ENCODE measurements at regions not wholly inside any gene's neighbourhood (a gene's known extent, or its start where the extent isn't known, plus 50 kb on each side); places are given as distances from the start of the nearest gene placed in this dataset.

DNA sequence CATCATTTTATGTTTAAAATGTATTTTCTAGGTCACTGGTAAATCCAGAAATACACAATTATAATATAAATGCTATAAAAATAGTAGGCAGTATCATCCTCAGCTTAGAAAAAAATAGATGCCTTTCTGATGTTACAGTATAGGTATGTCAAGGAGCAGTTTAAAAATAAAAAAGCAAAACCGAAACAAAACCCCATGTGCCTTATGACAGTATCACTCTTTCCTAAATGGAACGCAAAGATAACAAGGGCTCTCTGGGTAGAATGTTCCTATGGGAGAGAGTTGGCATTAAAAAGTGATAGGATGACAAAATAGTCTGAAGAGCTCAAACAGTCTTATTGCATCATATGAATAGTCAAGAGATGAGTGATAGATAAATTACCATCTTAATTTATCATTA, 172.1 kb downstream of the DSC3 start:
- Histone ChIP-seq H3K23me2 (ENCODE audit: insufficient read length, low read depth, low read length, poor library complexity, severe bottlenecking) (no peaks in the 10 kb centered on the region), H3K4me2 (ENCODE audit: insufficient read depth, insufficient read length, low read length) (no peak overlapping the region), H3K4me1 (ENCODE audit: insufficient read depth, low read length) (no peaks in the 10 kb centered on the region; the same call in 1 of the 2 replicates), H2BK20ac (ENCODE audit: low read depth, low read length, poor library complexity, severe bottlenecking) (no peak overlapping the region), H3K9ac (ENCODE audit: extremely low read depth, insufficient read length, low read length) (no peak overlapping the region), H3K79me1 (ENCODE audit: insufficient read depth, low read depth, low read length, poor library complexity, severe bottlenecking) (no peaks in the 10 kb centered on the region), H3K27ac (ENCODE audit: insufficient read length, low read depth, low read length) (no peak overlapping the region), H3K79me2 (ENCODE audit: insufficient read depth, low read length) (no peaks in the 10 kb centered on the region), H3K14ac (ENCODE audit: insufficient read depth, low read length) (no peak overlapping the region), H3K4ac (ENCODE audit: low read depth, low read length) (no peak overlapping the region), H3T11ph (ENCODE audit: low read length) (no peak overlapping the region), H2BK12ac (ENCODE audit: insufficient read length, low read depth, low read length) (no peak overlapping the region), H4K91ac (ENCODE audit: insufficient read length, low read depth, low read length) (no peak overlapping the region), H2AFZ (ENCODE audit: low read length) (no peak overlapping the region), H3K9me3 (ENCODE audit: control insufficient read depth, low read depth, low read length) (no peaks in the 10 kb centered on the region), H2BK15ac (ENCODE audit: low read depth, low read length) (no peak overlapping the region), H3K18ac (ENCODE audit: insufficient read length, low read depth, low read length) (no peak overlapping the region), H4K8ac (replicated peaks; ENCODE audit: insufficient read length, low read depth, low read length) (no peak overlapping the region), H2BK120ac (ENCODE audit: low read depth, low read length, poor library complexity, severe bottlenecking) (no peak overlapping the region), H2AK5ac (ENCODE audit: insufficient read length, low read length) (no peak overlapping the region), H2BK5ac (ENCODE audit: insufficient read length, low read length) (no peak overlapping the region), H3K23ac (ENCODE audit: insufficient read length, low read depth, low read length) (no peak overlapping the region), H4K5ac (ENCODE audit: insufficient read length, low read depth, low read length) (no peak overlapping the region), H4K20me1 (ENCODE audit: control insufficient read depth, insufficient read depth, insufficient read length) (no peaks in the 10 kb centered on the region), H3K27me3 (ENCODE audit: insufficient read depth, low read length) (no peaks in the 10 kb centered on the region; the same call in 1 of the 2 replicates), H3K56ac (ENCODE audit: insufficient read length, low read depth, low read length) (no peak overlapping the region)
- Mint-ChIP-seq H3K4me1 (peaks cover 9 to 13% of the 10 kb centered on the region in 2 experiments), H3K27me3 (ENCODE audit: low read depth) (no peaks in the 10 kb centered on the region), H3K9me3 (peaks cover 2 to 6% of the 10 kb centered on the region in 2 experiments; a peak in 3 of 5 replicates), H3K27ac (peak overlapping the region in 2 of 3 experiments; percentile 42 to 72; a peak in 2 of 7 replicates), H3K4me3 (no peak overlapping the region), H3K36me3 (ENCODE audit: insufficient read depth in 1 of 3, low read depth in 3 of 3) (0 out of 7 replicates have a peak, but pooled peaks cover 0 to 3% (median 0%) of the 10 kb centered on the region in 3 experiments)
- DNase-seq = no peak
- TF ChIP-seq, protein P1, sequence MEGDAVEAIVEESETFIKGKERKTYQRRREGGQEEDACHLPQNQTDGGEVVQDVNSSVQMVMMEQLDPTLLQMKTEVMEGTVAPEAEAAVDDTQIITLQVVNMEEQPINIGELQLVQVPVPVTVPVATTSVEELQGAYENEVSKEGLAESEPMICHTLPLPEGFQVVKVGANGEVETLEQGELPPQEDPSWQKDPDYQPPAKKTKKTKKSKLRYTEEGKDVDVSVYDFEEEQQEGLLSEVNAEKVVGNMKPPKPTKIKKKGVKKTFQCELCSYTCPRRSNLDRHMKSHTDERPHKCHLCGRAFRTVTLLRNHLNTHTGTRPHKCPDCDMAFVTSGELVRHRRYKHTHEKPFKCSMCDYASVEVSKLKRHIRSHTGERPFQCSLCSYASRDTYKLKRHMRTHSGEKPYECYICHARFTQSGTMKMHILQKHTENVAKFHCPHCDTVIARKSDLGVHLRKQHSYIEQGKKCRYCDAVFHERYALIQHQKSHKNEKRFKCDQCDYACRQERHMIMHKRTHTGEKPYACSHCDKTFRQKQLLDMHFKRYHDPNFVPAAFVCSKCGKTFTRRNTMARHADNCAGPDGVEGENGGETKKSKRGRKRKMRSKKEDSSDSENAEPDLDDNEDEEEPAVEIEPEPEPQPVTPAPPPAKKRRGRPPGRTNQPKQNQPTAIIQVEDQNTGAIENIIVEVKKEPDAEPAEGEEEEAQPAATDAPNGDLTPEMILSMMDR (conservative IDR thresholded peaks at IDR 0.05) = no peak
- WGBS (ENCODE audit: extremely low coverage, insufficient read length, low lambda C conversion rate) = no CpG with 5 or more reads among the region's 2 CpGs
